ENCODE measurements at regions not wholly inside any gene's neighbourhood (a gene's known extent, or its start where the extent isn't known, plus 50 kb on each side); places are given as distances from the start of the nearest gene placed in this dataset.

- CTCF ChIA-PET, result interaction anchor here (2.1 kb wide), 1 partner anchor 1144 kb away, joined by 5 read pairs; no protein-coding TSS in a partner anchor
- H3K27me3 ChIP-seq (ENCODE audit: insufficient read depth, low read length), result peaks cover 16% of the 10 kb centered on the region; the same call in 1 of the 2 replicates
- H4K20me1 ChIP-seq (ENCODE audit: insufficient read depth), result no peaks in the 10 kb centered on the region
- RAD21 ChIA-PET (ENCODE audit: low non-redundant PET in 1 of 2, low total read pairs in 2 of 2, uncharacterized antibody in 2 of 2, unreplicated experiment in 2 of 2), result no interaction called here
- no peak overlapping the region for H3K27ac ChIP-seq (ENCODE audit: low read depth, low read length)
- intact Hi-C loops (cut with micrococcal nuclease), result loop anchor here (5.0 to 10.0 kb wide), 7 partner anchors 193 to 1102 kb away; no protein-coding TSS in a partner anchor
- no peak overlapping the region for H3K4me2 ChIP-seq (ENCODE audit: low read length)
- no peaks in the 10 kb centered on the region for H3K9me2 ChIP-seq (ENCODE audit: insufficient read depth)
- H3K9ac ChIP-seq (ENCODE audit: low read length), result no peak overlapping the region
- no peaks in the 10 kb centered on the region for H3K9me3 ChIP-seq (ENCODE audit: control insufficient read depth in 1 of 2, insufficient read depth in 1 of 2, low read depth in 1 of 2, low read length in 2 of 2)
- POLR2A ChIA-PET, result no interaction called here
- H3K4me1 ChIP-seq (ENCODE audit: control insufficient read depth in 1 of 2, insufficient read depth in 2 of 2, low read length in 2 of 2), result peaks cover 0 to 7% of the 10 kb centered on the region in 2 experiments; a peak in 1 of 4 replicates
- no peak for ATAC-seq
- no peaks in the 10 kb centered on the region for H3K36me3 ChIP-seq (ENCODE audit: control insufficient read depth in 1 of 2, insufficient read depth in 2 of 2, low read length in 2 of 2)
- H3K79me2 ChIP-seq (ENCODE audit: insufficient read depth, low read length), result no peaks in the 10 kb centered on the region
- H3K4me3 ChIP-seq (replicated peaks in 1 of 2; ENCODE audit: low read depth in 1 of 2, low read length in 2 of 2), result no peak overlapping the region
- H2AFZ ChIP-seq (ENCODE audit: low read depth, low read length, poor library complexity, severe bottlenecking), result no peak overlapping the region
- TF ChIP-seq YY1 (IDR thresholded peaks at IDR 0.05; ENCODE audit: extremely low read depth, insufficient replicate concordance, low read depth, low read length) (no peak), SRF (IDR thresholded peaks at IDR 0.05; ENCODE audit: low read depth) (no peak), SP1 (IDR thresholded peaks at IDR 0.05; ENCODE audit: low read depth) (no peak), ZFX (IDR thresholded peaks at IDR 0.05) (no peak), CEBPB (IDR thresholded peaks at IDR 0.05; ENCODE audit: low read depth) (no peak), POLR2A (IDR thresholded peaks at IDR 0.05; ENCODE audit: borderline replicate concordance, extremely low read depth, insufficient read depth, insufficient read length) (no peak), POLR2AphosphoS5 (IDR thresholded peaks at IDR 0.05; ENCODE audit: low read depth, low read length) (no peak), ZNF274 (IDR thresholded peaks at IDR 0.05; ENCODE audit: low read depth, low read length) (no peak), TCF7L2 (IDR thresholded peaks at IDR 0.05; ENCODE audit: borderline replicate concordance, extremely low read depth, insufficient read depth, insufficient read length) (no peak), ATF3 (IDR thresholded peaks at IDR 0.05) (no peak), EZH2phosphoT487 (IDR thresholded peaks at IDR 0.05; ENCODE audit: borderline replicate concordance) (no peak), JUND (IDR thresholded peaks at IDR 0.05) (no peak), RAD21 (IDR thresholded peaks at IDR 0.05; ENCODE audit: low read depth) (no peak), EGR1 (IDR thresholded peaks at IDR 0.05; ENCODE audit: low read depth) (no peak), FOSL1 (IDR thresholded peaks at IDR 0.05; ENCODE audit: low read depth) (no peak)
- TF ChIP-seq, protein P1, sequence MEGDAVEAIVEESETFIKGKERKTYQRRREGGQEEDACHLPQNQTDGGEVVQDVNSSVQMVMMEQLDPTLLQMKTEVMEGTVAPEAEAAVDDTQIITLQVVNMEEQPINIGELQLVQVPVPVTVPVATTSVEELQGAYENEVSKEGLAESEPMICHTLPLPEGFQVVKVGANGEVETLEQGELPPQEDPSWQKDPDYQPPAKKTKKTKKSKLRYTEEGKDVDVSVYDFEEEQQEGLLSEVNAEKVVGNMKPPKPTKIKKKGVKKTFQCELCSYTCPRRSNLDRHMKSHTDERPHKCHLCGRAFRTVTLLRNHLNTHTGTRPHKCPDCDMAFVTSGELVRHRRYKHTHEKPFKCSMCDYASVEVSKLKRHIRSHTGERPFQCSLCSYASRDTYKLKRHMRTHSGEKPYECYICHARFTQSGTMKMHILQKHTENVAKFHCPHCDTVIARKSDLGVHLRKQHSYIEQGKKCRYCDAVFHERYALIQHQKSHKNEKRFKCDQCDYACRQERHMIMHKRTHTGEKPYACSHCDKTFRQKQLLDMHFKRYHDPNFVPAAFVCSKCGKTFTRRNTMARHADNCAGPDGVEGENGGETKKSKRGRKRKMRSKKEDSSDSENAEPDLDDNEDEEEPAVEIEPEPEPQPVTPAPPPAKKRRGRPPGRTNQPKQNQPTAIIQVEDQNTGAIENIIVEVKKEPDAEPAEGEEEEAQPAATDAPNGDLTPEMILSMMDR (IDR thresholded peaks at IDR 0.05 in 2 of 3, conservative IDR thresholded peaks at IDR 0.05 in 1 of 3; ENCODE audit: borderline replicate concordance in 1 of 3, insufficient read depth in 1 of 3, low read depth in 2 of 3, low read length in 2 of 3), result no peak
- TF ChIP-seq, protein P2, sequence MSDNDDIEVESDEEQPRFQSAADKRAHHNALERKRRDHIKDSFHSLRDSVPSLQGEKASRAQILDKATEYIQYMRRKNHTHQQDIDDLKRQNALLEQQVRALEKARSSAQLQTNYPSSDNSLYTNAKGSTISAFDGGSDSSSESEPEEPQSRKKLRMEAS (IDR thresholded peaks at IDR 0.05), result no peak
- TF ChIP-seq, protein P3, sequence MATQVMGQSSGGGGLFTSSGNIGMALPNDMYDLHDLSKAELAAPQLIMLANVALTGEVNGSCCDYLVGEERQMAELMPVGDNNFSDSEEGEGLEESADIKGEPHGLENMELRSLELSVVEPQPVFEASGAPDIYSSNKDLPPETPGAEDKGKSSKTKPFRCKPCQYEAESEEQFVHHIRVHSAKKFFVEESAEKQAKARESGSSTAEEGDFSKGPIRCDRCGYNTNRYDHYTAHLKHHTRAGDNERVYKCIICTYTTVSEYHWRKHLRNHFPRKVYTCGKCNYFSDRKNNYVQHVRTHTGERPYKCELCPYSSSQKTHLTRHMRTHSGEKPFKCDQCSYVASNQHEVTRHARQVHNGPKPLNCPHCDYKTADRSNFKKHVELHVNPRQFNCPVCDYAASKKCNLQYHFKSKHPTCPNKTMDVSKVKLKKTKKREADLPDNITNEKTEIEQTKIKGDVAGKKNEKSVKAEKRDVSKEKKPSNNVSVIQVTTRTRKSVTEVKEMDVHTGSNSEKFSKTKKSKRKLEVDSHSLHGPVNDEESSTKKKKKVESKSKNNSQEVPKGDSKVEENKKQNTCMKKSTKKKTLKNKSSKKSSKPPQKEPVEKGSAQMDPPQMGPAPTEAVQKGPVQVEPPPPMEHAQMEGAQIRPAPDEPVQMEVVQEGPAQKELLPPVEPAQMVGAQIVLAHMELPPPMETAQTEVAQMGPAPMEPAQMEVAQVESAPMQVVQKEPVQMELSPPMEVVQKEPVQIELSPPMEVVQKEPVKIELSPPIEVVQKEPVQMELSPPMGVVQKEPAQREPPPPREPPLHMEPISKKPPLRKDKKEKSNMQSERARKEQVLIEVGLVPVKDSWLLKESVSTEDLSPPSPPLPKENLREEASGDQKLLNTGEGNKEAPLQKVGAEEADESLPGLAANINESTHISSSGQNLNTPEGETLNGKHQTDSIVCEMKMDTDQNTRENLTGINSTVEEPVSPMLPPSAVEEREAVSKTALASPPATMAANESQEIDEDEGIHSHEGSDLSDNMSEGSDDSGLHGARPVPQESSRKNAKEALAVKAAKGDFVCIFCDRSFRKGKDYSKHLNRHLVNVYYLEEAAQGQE (IDR thresholded peaks at IDR 0.05; ENCODE audit: low read depth), result no peak
- TF ChIP-seq, protein P4, sequence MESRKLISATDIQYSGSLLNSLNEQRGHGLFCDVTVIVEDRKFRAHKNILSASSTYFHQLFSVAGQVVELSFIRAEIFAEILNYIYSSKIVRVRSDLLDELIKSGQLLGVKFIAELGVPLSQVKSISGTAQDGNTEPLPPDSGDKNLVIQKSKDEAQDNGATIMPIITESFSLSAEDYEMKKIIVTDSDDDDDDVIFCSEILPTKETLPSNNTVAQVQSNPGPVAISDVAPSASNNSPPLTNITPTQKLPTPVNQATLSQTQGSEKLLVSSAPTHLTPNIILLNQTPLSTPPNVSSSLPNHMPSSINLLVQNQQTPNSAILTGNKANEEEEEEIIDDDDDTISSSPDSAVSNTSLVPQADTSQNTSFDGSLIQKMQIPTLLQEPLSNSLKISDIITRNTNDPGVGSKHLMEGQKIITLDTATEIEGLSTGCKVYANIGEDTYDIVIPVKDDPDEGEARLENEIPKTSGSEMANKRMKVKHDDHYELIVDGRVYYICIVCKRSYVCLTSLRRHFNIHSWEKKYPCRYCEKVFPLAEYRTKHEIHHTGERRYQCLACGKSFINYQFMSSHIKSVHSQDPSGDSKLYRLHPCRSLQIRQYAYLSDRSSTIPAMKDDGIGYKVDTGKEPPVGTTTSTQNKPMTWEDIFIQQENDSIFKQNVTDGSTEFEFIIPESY (IDR thresholded peaks at IDR 0.05; ENCODE audit: extremely low read depth, insufficient replicate concordance, low read length), result no peak
- no TSS peak for BruUV-seq (replicated peaks)
- DNase-seq (ENCODE audit: low read depth, low spot score), result no peak
These were observed 286.2 kb downstream of the ACTL7B start for GRCh38 chr9:108569624-108570023.

Data from HCT116 (cell line).